Epithelial cell of proximal tubule (primary cell): ENCODE measurements at regions not wholly inside any gene's neighbourhood (a gene's known extent, or its start where the extent isn't known, plus 50 kb on each side); places are given as distances from the start of the nearest gene placed in this dataset.

Experiments used
- DNase-seq: peaks from one replicate; pipeline ENCODE4 v3.0.0-alpha.2; 2011; ENCODE audit warnings: low read depth
- H3K4me3 ChIP-seq: 2 replicates; pipeline ENCODE4 v1.5.1; 2011; ENCODE audit warnings: low read depth, mild to moderate bottlenecking, low read length
- CTCF ChIP-seq: conservative IDR thresholded peaks from 2 replicates; pipeline ENCODE4 v1.5.1; 2012; ENCODE audit warnings: low read depth, mild to moderate bottlenecking, low read length

DNA sequence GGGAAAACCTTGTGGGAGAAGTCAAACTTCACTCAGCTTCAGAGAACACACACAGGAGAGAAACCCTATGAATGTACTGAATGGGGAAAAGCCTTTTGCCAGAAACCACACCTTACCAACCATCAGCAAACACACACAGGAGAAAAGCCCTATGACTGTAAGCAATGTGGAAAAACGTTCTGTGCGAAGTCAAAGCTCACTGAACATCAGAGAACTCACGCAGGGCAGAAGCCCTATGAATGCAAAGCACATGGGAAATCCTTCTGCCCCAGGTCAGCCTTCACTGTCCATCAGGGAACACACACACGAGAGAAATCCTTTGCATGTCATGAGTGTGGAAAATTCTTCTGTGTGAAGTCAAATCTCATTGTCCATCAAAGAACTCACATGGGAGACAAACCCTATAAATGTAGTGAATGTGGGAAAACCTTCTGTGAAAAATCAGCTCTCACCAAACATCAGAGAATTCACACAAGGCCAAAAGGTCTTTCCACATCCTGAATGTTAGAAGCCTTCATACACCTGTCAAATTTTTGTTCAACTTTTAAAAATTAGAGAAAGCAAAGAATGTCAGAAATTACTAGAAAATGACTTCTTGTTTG, 199.4 kb downstream of the SMIM20 start:
- TF ChIP-seq CTCF = no peak
- DNase-seq = no peak

GRCh38 chr4:26116057-26116456, 202.0 kb downstream of the SMIM20 start:
- no peak overlapping the region for H3K4me3 ChIP-seq
- no peak for TF ChIP-seq CTCF
- DNase-seq = no peak

More for the DNA sequence above, 199.4 kb downstream of the SMIM20 start:
- no peak overlapping the region for H3K4me3 ChIP-seq

DNA sequence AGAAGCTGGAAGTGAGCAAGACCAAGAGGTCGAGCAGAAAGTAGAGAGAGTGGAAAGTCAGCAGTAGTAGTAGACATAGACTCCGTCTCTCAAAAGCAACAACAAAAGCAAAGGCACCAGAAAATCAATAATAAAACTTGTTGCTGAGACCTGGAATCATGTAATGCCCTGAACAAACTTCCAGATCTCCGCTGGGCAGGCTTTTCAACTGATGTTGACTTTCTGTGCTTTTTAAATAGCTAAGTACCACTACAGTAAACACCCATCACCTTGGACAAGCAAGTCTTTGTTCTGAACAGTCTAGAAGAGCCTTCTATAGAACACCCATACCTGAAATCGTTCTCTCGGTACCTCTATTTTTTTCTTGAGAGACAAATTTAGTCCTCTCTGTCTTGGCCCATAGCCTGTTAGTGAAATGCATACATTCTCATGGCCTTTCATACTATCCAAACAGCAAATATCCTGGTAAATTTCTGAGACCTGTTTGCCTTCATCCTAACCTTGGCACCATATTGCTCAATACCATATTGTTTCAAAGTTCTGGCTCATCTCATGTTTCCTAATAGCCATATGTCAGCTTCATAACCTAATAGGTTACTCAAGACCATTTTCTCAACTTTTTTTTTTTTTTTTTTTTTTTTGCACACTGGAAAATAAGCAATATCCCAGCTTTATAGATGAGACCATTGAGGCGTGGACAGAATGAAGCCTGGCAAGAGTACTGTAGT, 200.6 kb upstream of the RBPJ start:
- no peak for DNase-seq
- TF ChIP-seq CTCF = no peak
- H3K4me3 ChIP-seq = no peak overlapping the region

GRCh38 chr4:26122690-26123089, 198.1 kb upstream of the RBPJ start:
- no peak for DNase-seq
- TF ChIP-seq CTCF = no peak

GRCh38 chr4:26124753-26125321, 196.0 kb upstream of the RBPJ start:
- no peak for DNase-seq
- H3K4me3 ChIP-seq = no peak overlapping the region
- no peak for TF ChIP-seq CTCF

More at GRCh38 chr4:26122690-26123089, 198.1 kb upstream of the RBPJ start:
- no peak overlapping the region for H3K4me3 ChIP-seq

DNA sequence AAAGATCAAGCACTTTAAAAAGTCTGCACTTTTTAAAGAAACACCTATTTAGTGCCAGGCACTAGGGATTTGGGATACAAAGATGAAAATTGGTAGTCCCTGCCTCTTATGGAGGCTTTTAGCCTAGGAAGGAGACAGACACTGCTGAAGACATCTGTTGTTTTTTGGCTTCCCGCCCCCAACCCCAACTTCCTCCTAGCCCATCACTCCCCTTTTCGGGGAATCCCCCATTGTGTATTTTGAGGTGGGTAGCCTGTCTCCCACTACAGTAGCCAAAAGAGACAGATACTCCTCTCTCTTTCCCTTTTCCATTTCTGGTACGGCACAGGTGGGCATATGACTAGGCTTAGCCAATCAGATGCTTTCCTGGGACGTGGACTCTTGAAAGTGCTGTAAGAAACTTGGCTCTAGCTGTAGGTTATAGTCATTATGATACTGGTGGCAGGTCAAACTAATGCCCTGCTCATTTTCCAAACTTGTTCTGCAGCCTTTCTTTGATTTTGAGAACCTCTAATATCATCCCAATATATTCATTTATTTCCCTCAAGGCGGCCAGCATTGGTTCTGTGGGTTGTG, 194.6 kb upstream of the RBPJ start:
- no peak for TF ChIP-seq CTCF
- H3K4me3 ChIP-seq = no peak overlapping the region
- no peak for DNase-seq

GRCh38 chr4:26126994-26127393, 193.8 kb upstream of the RBPJ start:
- TF ChIP-seq CTCF = no peak
- H3K4me3 ChIP-seq = no peak overlapping the region
- no peak for DNase-seq
